ENCODE measurements at regions not wholly inside any gene's neighbourhood (a gene's known extent, or its start where the extent isn't known, plus 50 kb on each side); places are given as distances from the start of the nearest gene placed in this dataset.

DNA sequence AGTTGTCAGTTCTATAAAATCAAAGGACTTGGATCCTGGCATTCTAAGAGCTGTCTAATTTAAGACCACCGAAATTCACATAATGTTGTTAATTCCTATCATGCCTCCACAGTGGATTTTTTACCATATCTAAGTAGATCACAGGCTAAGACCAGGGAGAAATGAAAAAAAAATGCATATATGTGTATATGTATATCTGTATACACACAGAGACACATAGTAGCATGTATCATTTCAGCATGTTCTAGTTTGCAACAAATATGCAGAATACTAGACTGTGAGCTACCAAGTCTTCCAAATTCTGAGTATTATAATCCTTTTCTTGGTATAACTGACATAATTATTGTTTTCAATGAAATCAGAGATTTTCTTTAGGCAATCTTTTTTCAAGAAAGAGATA is 267.6 kb upstream of the TSHZ2 start:
- Mint-ChIP-seq H3K9me3 (peaks cover 3% of the 10 kb centered on the region), H3K4me1 (no peaks in the 10 kb centered on the region), H3K4me3 (no peak overlapping the region), H3K27me3 (peaks cover 10% of the 10 kb centered on the region), H3K27ac (no peak overlapping the region), H3K36me3 (no peaks in the 10 kb centered on the region)
- ATAC-seq = no peak

- Mint-ChIP-seq H3K4me1 (no peaks in the 10 kb centered on the region), H3K4me3 (no peak overlapping the region), H3K27me3 (peaks cover 21% of the 10 kb centered on the region), H3K27ac (no peak overlapping the region), H3K36me3 (no peaks in the 10 kb centered on the region), H3K9me3 (peaks cover 7% of the 10 kb centered on the region)
- no peak for ATAC-seq
These were observed 283.8 kb upstream of the TSHZ2 start for GRCh38 chr20:52688345-52688744.

DNA sequence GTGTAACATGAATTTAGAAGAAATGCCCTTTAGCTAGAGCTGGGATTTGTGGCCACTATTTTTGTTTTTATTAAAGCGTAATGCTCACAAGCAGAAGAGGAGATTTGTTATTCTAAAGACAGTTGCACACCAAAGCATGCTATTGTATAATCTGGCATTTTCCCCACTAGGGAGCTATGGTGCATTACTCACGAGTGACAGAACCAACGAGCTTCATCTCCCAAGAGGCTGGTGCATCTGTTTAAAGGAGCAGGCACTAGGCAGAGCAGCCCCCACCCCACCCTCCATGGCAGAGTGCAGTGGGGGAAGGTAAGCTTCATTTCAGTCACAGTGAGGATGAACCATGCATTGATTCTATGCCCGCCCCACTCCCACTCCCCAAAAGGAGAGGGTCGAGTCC is 287.3 kb upstream of the TSHZ2 start:
- H3K27ac Mint-ChIP-seq = no peak overlapping the region
- no peaks in the 10 kb centered on the region for H3K4me1 Mint-ChIP-seq
- H3K36me3 Mint-ChIP-seq = no peaks in the 10 kb centered on the region
- H3K4me3 Mint-ChIP-seq = no peak overlapping the region
- peaks cover 7% of the 10 kb centered on the region for H3K9me3 Mint-ChIP-seq
- no peak for ATAC-seq
- peaks cover 19% of the 10 kb centered on the region for H3K27me3 Mint-ChIP-seq

- Mint-ChIP-seq H3K27ac (no peak overlapping the region), H3K36me3 (no peaks in the 10 kb centered on the region), H3K4me3 (no peak overlapping the region), H3K4me1 (no peaks in the 10 kb centered on the region), H3K27me3 (peaks cover 19% of the 10 kb centered on the region), H3K9me3 (peaks cover 6% of the 10 kb centered on the region)
- ATAC-seq = no peak
These were observed 288.0 kb upstream of the TSHZ2 start for GRCh38 chr20:52684176-52684575.

GRCh38 chr20:52683761-52684160 is 288.4 kb upstream of the TSHZ2 start:
- Mint-ChIP-seq H3K27ac (no peak overlapping the region), H3K27me3 (peaks cover 19% of the 10 kb centered on the region), H3K4me1 (no peaks in the 10 kb centered on the region), H3K4me3 (no peak overlapping the region), H3K36me3 (no peaks in the 10 kb centered on the region), H3K9me3 (peaks cover 6% of the 10 kb centered on the region)
- no peak for ATAC-seq

GRCh38 chr20:52682237-52682636 is 289.9 kb upstream of the TSHZ2 start:
- Mint-ChIP-seq H3K9me3 (peaks cover 6% of the 10 kb centered on the region), H3K36me3 (no peaks in the 10 kb centered on the region), H3K4me1 (no peaks in the 10 kb centered on the region), H3K27me3 (peaks cover 21% of the 10 kb centered on the region), H3K4me3 (no peak overlapping the region), H3K27ac (no peak overlapping the region)
- no peak for ATAC-seq

- H3K9me3 Mint-ChIP-seq = peaks cover 9% of the 10 kb centered on the region
- no peak overlapping the region for H3K27ac Mint-ChIP-seq
- peaks cover 30% of the 10 kb centered on the region for H3K27me3 Mint-ChIP-seq
- H3K4me1 Mint-ChIP-seq = no peaks in the 10 kb centered on the region
- no peak for ATAC-seq
- H3K4me3 Mint-ChIP-seq = no peak overlapping the region
- no peaks in the 10 kb centered on the region for H3K36me3 Mint-ChIP-seq
These were observed 290.9 kb upstream of the TSHZ2 start for GRCh38 chr20:52681288-52681687.

GRCh38 chr20:52677216-52677615 is 294.9 kb upstream of the TSHZ2 start:
- H3K27ac Mint-ChIP-seq = no peak overlapping the region
- H3K27me3 Mint-ChIP-seq = peaks cover 19% of the 10 kb centered on the region
- no peaks in the 10 kb centered on the region for H3K36me3 Mint-ChIP-seq
- no peak for ATAC-seq
- no peaks in the 10 kb centered on the region for H3K4me1 Mint-ChIP-seq
- H3K4me3 Mint-ChIP-seq = no peak overlapping the region
- H3K9me3 Mint-ChIP-seq = peaks cover 2% of the 10 kb centered on the region

- Mint-ChIP-seq H3K27ac (no peak overlapping the region), H3K27me3 (peaks cover 19% of the 10 kb centered on the region), H3K4me1 (no peaks in the 10 kb centered on the region), H3K9me3 (peaks cover 2% of the 10 kb centered on the region), H3K36me3 (no peaks in the 10 kb centered on the region), H3K4me3 (no peak overlapping the region)
- ATAC-seq = no peak
These were observed 295.7 kb upstream of the TSHZ2 start for GRCh38 chr20:52676283-52676995.

GRCh38 chr20:52675375-52675774 is 296.8 kb upstream of the TSHZ2 start:
- peaks cover 2% of the 10 kb centered on the region for H3K9me3 Mint-ChIP-seq
- H3K27me3 Mint-ChIP-seq = peaks cover 19% of the 10 kb centered on the region
- H3K4me1 Mint-ChIP-seq = no peaks in the 10 kb centered on the region
- H3K27ac Mint-ChIP-seq = no peak overlapping the region
- no peak overlapping the region for H3K4me3 Mint-ChIP-seq
- H3K36me3 Mint-ChIP-seq = no peaks in the 10 kb centered on the region
- no peak for ATAC-seq

- H3K36me3 Mint-ChIP-seq = no peaks in the 10 kb centered on the region
These were observed 303.5 kb upstream of the TSHZ2 start for GRCh38 chr20:52668626-52669025.

DNA sequence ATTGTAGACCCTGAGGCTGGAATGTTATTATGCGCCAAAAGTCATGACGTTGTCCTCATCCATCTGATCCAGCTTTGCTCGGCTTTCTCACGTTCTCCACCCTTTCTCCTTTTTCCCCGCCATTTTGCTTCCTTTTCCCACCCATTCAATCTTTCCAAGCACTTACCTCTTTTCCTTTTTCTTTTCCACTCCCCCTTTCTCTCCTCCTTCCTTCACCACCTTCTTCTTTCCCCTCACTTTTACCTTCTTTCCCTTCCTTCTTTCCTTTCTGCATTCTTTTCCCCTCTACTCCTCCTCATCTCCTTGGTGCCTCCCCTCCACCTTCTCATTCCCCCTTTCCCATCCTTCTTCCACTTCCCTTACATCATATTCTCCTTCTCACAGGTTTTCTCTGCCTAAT is 304.8 kb upstream of the TSHZ2 start:
- Mint-ChIP-seq H3K36me3 (no peaks in the 10 kb centered on the region), H3K4me1 (no peaks in the 10 kb centered on the region), H3K4me3 (no peak overlapping the region), H3K27me3 (peaks cover 17% of the 10 kb centered on the region), H3K9me3 (peaks cover 5% of the 10 kb centered on the region), H3K27ac (no peak overlapping the region)
- no peak for ATAC-seq

More at GRCh38 chr20:52668626-52669025, 303.5 kb upstream of the TSHZ2 start:
- H3K27ac Mint-ChIP-seq = no peak overlapping the region
- peaks cover 5% of the 10 kb centered on the region for H3K9me3 Mint-ChIP-seq
- H3K27me3 Mint-ChIP-seq = peaks cover 17% of the 10 kb centered on the region
- no peak for ATAC-seq
- no peak overlapping the region for H3K4me3 Mint-ChIP-seq
- no peaks in the 10 kb centered on the region for H3K4me1 Mint-ChIP-seq

DNA sequence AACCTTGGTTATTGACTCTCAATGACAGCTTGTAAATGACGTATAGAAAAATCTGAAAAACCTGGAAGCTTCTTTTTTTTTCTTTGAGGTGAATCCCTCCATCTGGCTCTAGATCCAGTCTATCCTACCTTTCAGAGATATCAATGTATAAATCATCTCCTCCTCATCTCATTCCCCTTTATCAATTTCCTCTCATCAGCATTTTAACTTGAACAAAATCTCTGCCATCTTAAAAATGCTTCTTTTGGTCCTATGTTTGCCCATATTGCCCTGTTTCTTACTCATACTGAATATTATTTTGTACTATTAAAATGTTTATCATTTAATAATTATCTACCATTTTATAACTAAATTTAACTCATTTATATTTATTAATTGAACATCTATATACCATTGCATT is 306.7 kb upstream of the TSHZ2 start:
- Mint-ChIP-seq H3K9me3 (peaks cover 5% of the 10 kb centered on the region), H3K27me3 (peaks cover 19% of the 10 kb centered on the region), H3K36me3 (no peaks in the 10 kb centered on the region), H3K4me1 (no peaks in the 10 kb centered on the region), H3K27ac (no peak overlapping the region), H3K4me3 (no peak overlapping the region)
- ATAC-seq = no peak

DNA sequence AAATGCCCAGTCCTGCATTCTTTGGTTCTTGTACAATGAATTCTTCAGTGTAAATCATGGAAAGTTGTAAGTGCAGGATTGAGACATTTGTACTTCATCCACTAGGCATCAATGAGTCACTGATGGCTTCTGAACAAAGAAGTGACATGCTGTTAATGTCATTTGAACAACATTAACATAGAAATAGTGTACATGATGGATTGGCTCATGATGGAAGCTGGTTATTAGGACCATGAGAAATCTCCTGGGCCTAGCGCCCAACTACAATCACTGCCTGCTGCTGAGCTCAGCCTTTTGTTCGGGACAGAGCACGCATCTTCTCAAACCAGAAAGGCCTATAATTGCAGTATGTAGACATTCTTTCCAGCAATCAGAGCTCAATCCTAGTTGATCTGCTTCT is 316.8 kb upstream of the TSHZ2 start:
- no peaks in the 10 kb centered on the region for H3K36me3 Mint-ChIP-seq
- no peaks in the 10 kb centered on the region for H3K9me3 Mint-ChIP-seq
- no peak overlapping the region for H3K4me3 Mint-ChIP-seq
- peaks cover 16% of the 10 kb centered on the region for H3K27me3 Mint-ChIP-seq
- H3K4me1 Mint-ChIP-seq = no peaks in the 10 kb centered on the region
- no peak overlapping the region for H3K27ac Mint-ChIP-seq
- ATAC-seq = no peak

DNA sequence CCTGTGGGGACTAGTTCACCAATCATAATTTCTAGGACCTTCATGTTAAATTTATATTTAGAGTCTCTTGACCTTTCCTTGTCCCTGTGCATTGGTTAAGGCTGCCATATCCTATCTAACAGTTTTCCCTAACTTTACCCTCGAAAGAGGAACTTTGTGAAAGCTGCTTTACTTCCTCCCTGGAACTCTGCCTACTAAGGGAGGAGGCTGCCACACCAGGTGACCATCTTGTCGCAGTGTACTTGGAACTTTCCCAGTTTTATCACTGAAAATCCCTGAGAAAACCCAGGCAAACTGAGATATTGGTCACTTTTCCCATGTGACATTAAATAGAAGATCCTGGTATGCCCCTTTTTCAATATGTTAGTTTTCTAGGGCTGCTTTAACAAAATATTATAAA is 317.6 kb upstream of the TSHZ2 start:
- no peaks in the 10 kb centered on the region for H3K36me3 Mint-ChIP-seq
- no peak for ATAC-seq
- H3K27ac Mint-ChIP-seq = no peak overlapping the region
- no peak overlapping the region for H3K4me3 Mint-ChIP-seq
- no peaks in the 10 kb centered on the region for H3K4me1 Mint-ChIP-seq
- H3K27me3 Mint-ChIP-seq = peaks cover 9% of the 10 kb centered on the region
- no peaks in the 10 kb centered on the region for H3K9me3 Mint-ChIP-seq

DNA sequence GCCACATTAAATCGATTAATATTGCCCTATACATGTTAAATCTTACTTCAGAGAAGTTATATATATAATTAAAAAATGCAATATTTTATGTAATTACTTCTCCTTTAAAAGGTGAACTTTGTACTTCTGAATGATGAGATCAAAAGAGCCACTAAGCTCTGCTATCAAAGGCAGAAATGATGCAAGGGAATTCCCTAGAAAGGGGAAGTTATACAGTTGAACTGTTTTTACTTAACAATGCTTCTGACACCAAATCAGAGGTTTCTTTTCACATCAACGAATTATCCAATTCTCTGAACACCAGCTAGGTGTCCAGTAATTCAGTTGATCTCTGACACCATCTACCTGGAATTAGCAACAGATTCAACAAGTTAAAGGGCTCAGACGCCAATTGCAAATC is 319.9 kb upstream of the TSHZ2 start:
- Mint-ChIP-seq H3K27me3 (peaks cover 4% of the 10 kb centered on the region), H3K9me3 (no peaks in the 10 kb centered on the region), H3K4me3 (no peak overlapping the region), H3K36me3 (no peaks in the 10 kb centered on the region), H3K4me1 (no peaks in the 10 kb centered on the region), H3K27ac (no peak overlapping the region)
- no peak for ATAC-seq

- H3K27ac Mint-ChIP-seq = no peak overlapping the region
- H3K36me3 Mint-ChIP-seq = no peaks in the 10 kb centered on the region
- H3K9me3 Mint-ChIP-seq = no peaks in the 10 kb centered on the region
- no peak overlapping the region for H3K4me3 Mint-ChIP-seq
- no peaks in the 10 kb centered on the region for H3K4me1 Mint-ChIP-seq
- no peaks in the 10 kb centered on the region for H3K27me3 Mint-ChIP-seq
- no peak for ATAC-seq
These were observed 322.4 kb upstream of the TSHZ2 start for GRCh38 chr20:52649727-52650126.

Measured in stimulated activated memory B cell treated with anti-CD40 and anti-IgM and Interleukin-4, amounts not matched to agents 10 μg/mL and 1 μg/mL and 100 μg/mL, for 72 hours (primary cell).